GM12873 (cell line): ENCODE measurements at regions not wholly inside any gene's neighbourhood (a gene's known extent, or its start where the extent isn't known, plus 50 kb on each side); places are given as distances from the start of the nearest gene placed in this dataset.

Source experiments
- CTCF ChIP-seq: IDR thresholded peaks from 2 replicates; pipeline ENCODE4 v1.5.1; 2012; ENCODE audit warnings: low read depth, mild to moderate bottlenecking, moderate library complexity, low read length, control low read depth; ENCODE audit not compliant: insufficient read depth; ENCODE audit errors: missing control alignments

GRCh38 chr6:68159433-68159832, 475.6 kb upstream of the ADGRB3 start:
- TF ChIP-seq CTCF, result no peak

DNA sequence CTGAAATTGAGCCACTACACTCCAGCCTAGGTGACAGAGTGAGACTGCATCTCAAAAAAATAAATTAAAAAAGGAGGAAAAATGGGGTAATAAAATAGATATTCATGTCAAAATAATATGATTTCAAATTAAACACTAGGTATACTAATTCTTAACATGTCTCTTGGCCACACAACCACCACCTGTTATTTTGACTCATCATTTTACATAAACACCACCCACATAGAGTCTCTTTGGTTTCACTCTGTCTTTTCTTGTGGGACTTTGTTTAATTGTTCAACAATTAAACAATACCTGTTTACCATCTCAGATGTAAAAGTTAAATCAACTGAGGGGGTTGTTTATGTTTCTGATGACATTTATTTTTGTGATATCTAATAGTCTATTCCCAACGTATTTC, 476.8 kb upstream of the ADGRB3 start:
- no peak for TF ChIP-seq CTCF

DNA sequence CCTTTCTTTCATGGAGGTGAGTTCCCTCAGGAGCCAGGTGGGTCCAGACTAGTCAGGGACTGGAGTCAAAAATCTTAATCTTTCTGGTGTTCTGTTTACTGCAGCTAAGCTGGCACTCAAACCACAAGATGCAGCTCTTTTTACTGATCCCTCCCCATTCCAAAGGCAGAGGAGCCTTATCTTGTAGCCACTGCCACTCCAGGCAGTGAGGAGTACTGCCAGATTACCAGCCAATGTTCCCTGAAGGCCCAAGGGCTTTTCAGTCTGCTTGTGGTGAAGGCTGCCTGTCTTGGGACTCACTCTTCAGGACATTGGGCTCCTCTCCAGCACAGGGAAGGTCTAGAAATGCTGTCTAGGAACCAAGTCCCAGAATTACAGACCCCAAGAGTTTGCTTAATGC, 490.4 kb upstream of the ADGRB3 start:
- TF ChIP-seq CTCF, result no peak

DNA sequence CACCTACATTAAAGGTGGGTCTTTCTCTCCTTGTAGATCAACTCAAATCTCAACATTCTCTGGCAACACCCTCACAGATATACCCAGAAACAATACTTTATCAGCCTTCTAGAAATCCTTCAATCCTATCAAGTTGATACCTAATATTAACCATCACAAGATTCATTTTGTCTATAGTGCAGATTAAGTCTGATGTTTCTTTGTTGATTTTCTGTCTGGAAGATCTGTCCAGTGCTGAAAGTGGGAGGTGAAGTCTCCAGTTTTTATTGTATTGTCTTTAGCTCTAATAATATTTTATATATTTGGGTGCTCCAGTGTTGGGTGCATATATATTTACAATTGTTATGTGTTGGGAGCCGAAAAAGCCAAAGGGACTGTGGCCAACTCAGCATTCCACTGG, 493.9 kb upstream of the ADGRB3 start:
- TF ChIP-seq CTCF, result no peak

DNA sequence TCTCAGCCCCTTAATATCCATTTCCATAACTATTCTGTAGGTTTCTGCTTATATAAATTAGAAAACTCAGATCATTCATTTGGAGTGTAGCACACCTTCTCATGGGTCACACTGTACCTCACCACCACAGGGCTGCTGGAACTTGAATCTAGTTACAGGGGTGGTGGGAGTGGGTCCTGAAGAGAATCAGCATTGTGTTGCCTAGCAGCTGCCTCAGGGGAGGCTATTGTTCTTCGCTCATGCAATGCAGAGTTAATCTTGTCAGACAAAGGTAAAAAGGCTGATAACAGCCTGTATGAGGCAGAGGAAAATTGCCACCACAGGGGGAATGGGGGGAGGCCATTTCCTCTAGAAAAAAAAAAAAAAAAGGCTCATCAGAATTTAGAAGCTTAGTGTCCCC, 496.0 kb upstream of the ADGRB3 start:
- TF ChIP-seq CTCF, result no peak

DNA sequence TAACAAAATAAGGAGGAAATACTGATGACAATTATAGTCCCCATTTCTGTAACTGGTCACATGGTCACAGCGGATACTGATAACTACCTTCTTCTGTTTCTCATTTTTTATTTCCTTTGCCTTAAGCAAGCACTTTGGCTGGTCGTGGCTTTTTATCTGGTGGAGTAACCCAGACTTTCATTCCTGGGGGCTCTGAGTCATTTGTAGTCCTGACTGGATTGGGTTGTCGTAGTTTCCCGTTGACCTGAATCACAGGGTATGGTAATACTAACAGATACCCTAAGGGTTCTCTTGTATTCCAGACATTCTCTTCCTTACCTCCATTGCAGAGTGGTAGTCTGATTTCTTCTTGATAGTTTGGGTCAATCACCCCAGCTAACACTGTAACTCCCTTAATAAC, 500.3 kb upstream of the ADGRB3 start:
- no peak for TF ChIP-seq CTCF

- no peak for TF ChIP-seq CTCF
These were observed 506.9 kb upstream of the ADGRB3 start for GRCh38 chr6:68128211-68128610.

DNA sequence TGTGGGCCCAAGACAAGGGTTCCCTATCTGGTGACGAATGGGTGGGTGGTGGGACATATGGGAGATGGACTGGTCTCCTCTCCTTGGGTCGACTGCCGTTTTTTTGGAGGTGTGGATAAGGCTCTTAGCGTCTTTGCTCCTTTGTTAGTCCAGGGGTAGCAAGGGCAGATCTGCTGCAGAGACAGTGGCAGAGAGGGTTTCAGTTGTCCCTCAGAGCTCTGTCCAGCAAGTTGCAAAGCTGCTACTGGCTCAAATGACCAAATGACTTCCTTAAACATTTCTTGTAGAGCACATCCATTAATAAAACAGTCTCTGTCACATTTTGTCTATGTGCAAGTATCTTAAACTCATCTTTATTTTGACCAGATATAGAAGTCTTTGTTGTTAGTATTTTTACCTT, 508.0 kb upstream of the ADGRB3 start:
- TF ChIP-seq CTCF, result no peak
